Heart left ventricle (tissue), 16 donors: ENCODE measurements at regions not wholly inside any gene's neighbourhood (a gene's known extent, or its start where the extent isn't known, plus 50 kb on each side); places are given as distances from the start of the nearest gene placed in this dataset.

ENCODE experiments used
- ATAC-seq, 4 donors: fragments of 200-7000 bp; cut with Tn5 transposase; one replicate each; pipeline ENCODE4 v1.9.1; 2020 to 2022; ENCODE audit warnings: moderate library complexity in 4 of 4, mild to moderate bottlenecking in 3 of 4, moderate number of reproducible peaks in 1 of 4
- DNase-seq, 5 donors: peaks; one replicate each; pipeline ENCODE4 v3.0.0-alpha.2; 2020
- H3K27ac ChIP-seq, 12 donors: fragments of 200-600 bp; sonication (generic) in 4 of 12; one replicate each; pipeline versions ENCODE4 v1.5.0 to v1.8.0; 2016 to 2022; ENCODE audit warnings: mild to moderate bottlenecking in 2 of 12
- H3K27me3 ChIP-seq, 9 donors: fragments of 200-600 bp; sonication (generic) in 2 of 9; one replicate each; pipeline versions ENCODE4 v1.5.1 to v1.8.0; 2016 to 2022; ENCODE audit warnings: mild to moderate bottlenecking in 3 of 9
- H3K36me3 ChIP-seq, 9 donors: fragments of 200-600 bp; sonication (generic) in 2 of 9; one replicate each; pipeline versions ENCODE4 v1.5.0 to v1.8.0; 2018 to 2022; ENCODE audit warnings: mild to moderate bottlenecking in 2 of 9
- H3K4me1 ChIP-seq, 12 donors: fragments of 200-600 bp; sonication (generic) in 4 of 12; one replicate each; pipeline versions ENCODE4 v1.5.0 to v1.8.0; 2016 to 2022; ENCODE audit warnings: mild to moderate bottlenecking in 3 of 12
- H3K4me3 ChIP-seq, 12 donors: fragments of 200-600 bp; sonication (generic) in 4 of 12; one replicate each; pipeline versions ENCODE4 v1.5.0 to v1.8.0; 2017 to 2022; ENCODE audit warnings: mild to moderate bottlenecking in 9 of 12, moderate library complexity in 4 of 12
- H3K9me3 ChIP-seq, 12 donors: fragments of 200-600 bp; sonication (generic) in 4 of 12; one replicate each; pipeline versions ENCODE4 v1.5.0 to v1.8.0; 2016 to 2022; ENCODE audit warnings: mild to moderate bottlenecking in 1 of 12
- CTCF ChIP-seq, 12 donors: fragments of 200-600 bp; sonication (generic) in 4 of 12; IDR thresholded peaks; one replicate each; pipeline versions ENCODE4 v1.5.0 to v1.8.0; 2018 to 2022; ENCODE audit warnings: antibody characterized with exemption in 12 of 12, mild to moderate bottlenecking in 5 of 12
- POLR2A ChIP-seq, 2 donors: fragments of 450-650 bp; IDR thresholded peaks; one replicate each; pipeline ENCODE4 v1.6.1; 2017; ENCODE audit warnings: antibody characterized with exemption in 2 of 2, mild to moderate bottlenecking in 2 of 2, moderate library complexity in 2 of 2
- WGBS, 4 donors: extraction: QIAGEN DNeasy Blood & Tissue Kit in 2 of 4; methylation state at CpG; one replicate each; pipeline versions ENCODE4 v1.1.5 to v1.1.7; 2013 to 2018; 5-methylcytosine and 5-hydroxymethylcytosine counted together
- intact Hi-C, 10 donors: fragments of 100-400 bp; cut with DNase I; formaldehyde crosslinking; loops; one replicate each; pipeline versions ENCODE4 v1.11.1 to v1.14.2; 2022
- donor health status: ischemic (EF 13 %, LVEDD 7.1; RV severe dilation, severe dysfunction).
- donor health status: healthy with polysubstance abuse.
- donor health status: DM: no; HTN: yes; CAD: no.
- donor health status: DM: no; HTN: no; CAD: no.
- donor health status: ischemic (EF 25% LVEDD 6.9; RV normal size, moderate dysfunction).
- donor health status: ischemic (EF 25% LVEDD 5.7; RV mildly dilated, moderate dysfunction).
- donor health status: healthy.
- donor health status: DM: yes; HTN: yes; CAD: no.
- donor health status: ischemic (EF 35%, LVEDD 5.7; RV mildly dilated, moderate dysfunction).
- donor health status: nonischemic (EF 11% LVEDD 7.7; RV severe dilation, severe dysfunction).
- donor health status: DM: yes; HTN: yes; CAD: no.
- donor health status: PGD.
- donor health status: ischemic (EF 29% LVEDD 5.4; RV normal size, mild dysfunction).
- donor health status: nonischemic (EF 23%, LVEDD 6.1; RV moderate dilation, normal function).

GRCh38 chr3:139870000-139870675, 64.8 kb upstream of the CLSTN2 start:
- no peak overlapping the region for H3K4me3 ChIP-seq
- no peak overlapping the region for H3K27ac ChIP-seq
- intact Hi-C loops: no loop called here
- DNase-seq (no peak), ATAC-seq (no peak)
- H3K27me3 ChIP-seq: peaks cover 0 to 3% (median 0%) of the 10 kb centered on the region in 9 donors
- H3K36me3 ChIP-seq: no peaks in the 10 kb centered on the region
- no peaks in the 10 kb centered on the region for H3K9me3 ChIP-seq
- no peaks in the 10 kb centered on the region for H3K4me1 ChIP-seq
- TF ChIP-seq CTCF (IDR thresholded peaks at IDR 0.05) (no peak), POLR2A (IDR thresholded peaks at IDR 0.05) (no peak)
- 48 to 68% (median 62%) methylated on average over 2 of the region's 2 CpGs for WGBS, 4 donors

- TF ChIP-seq POLR2A (IDR thresholded peaks at IDR 0.05) (no peak), CTCF (IDR thresholded peaks at IDR 0.05) (no peak)
- intact Hi-C loops: no loop called here
- no peaks in the 10 kb centered on the region for H3K36me3 ChIP-seq
- WGBS, 4 donors: 92 to 98% (median 94%) methylated on average over 2 of the region's 2 CpGs
- H3K4me1 ChIP-seq: no peaks in the 10 kb centered on the region
- peaks cover 0 to 3% (median 0%) of the 10 kb centered on the region in 9 donors for H3K27me3 ChIP-seq
- no peak overlapping the region for H3K27ac ChIP-seq
- no peak overlapping the region for H3K4me3 ChIP-seq
- ATAC-seq (no peak), DNase-seq (no peak)
- H3K9me3 ChIP-seq: no peaks in the 10 kb centered on the region
These were observed 66.2 kb upstream of the CLSTN2 start for GRCh38 chr3:139868773-139869172.

GRCh38 chr3:139848660-139849059, 86.3 kb upstream of the CLSTN2 start:
- Histone ChIP-seq H3K36me3 (no peaks in the 10 kb centered on the region), H3K4me1 (no peaks in the 10 kb centered on the region), H3K9me3 (peaks cover 0 to 25% (median 3%) of the 10 kb centered on the region in 12 donors), H3K27me3 (no peaks in the 10 kb centered on the region), H3K4me3 (no peak overlapping the region), H3K27ac (no peak overlapping the region)
- WGBS, 4 donors: 46 to 65% (median 56%) methylated on average over 3 of the region's 3 CpGs
- no peak for DNase-seq
- no peak for ATAC-seq
- intact Hi-C loops: no loop called here
- no peak for TF ChIP-seq CTCF (IDR thresholded peaks at IDR 0.05)
- TF ChIP-seq POLR2A (IDR thresholded peaks at IDR 0.05): no peak

- H3K27me3 ChIP-seq: no peaks in the 10 kb centered on the region
- no peak overlapping the region for H3K4me3 ChIP-seq
- DNase-seq: no peak
- 43 to 63% (median 54%) methylated on average over 1 of the region's 1 CpG for WGBS, 4 donors
- no peaks in the 10 kb centered on the region for H3K4me1 ChIP-seq
- H3K9me3 ChIP-seq: peaks cover 0 to 19% (median 3%) of the 10 kb centered on the region in 12 donors
- H3K27ac ChIP-seq: no peak overlapping the region
- ATAC-seq: no peak
- TF ChIP-seq CTCF (IDR thresholded peaks at IDR 0.05): no peak
- TF ChIP-seq POLR2A (IDR thresholded peaks at IDR 0.05): no peak
- no peaks in the 10 kb centered on the region for H3K36me3 ChIP-seq
- intact Hi-C loops: no loop called here
These were observed 88.3 kb upstream of the CLSTN2 start for GRCh38 chr3:139846729-139847128.
